ENCODE measurements at regions not wholly inside any gene's neighbourhood (a gene's known extent, or its start where the extent isn't known, plus 50 kb on each side); places are given as distances from the start of the nearest gene placed in this dataset.

DNA sequence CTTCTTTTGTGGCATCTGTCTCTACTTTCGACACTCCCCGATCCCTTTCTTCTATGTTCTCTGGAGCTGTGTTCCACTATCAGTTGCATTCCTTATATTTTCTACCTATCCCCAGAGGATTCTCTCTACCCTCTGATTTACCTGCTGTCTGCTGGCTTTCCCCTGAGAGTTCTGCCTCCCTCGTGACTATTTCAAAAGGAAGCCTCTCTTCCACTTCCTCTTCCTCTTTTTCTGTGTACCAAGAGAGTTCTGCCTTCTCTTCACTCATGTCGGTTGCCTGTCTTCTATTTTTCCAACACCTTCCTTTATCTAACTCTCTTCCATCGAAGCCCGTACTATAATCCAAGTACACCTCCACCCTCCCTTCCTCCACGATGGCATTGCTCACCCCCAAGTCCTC, 631.7 kb downstream of the SMARCA1 start:
- H3K36me3 ChIP-seq (ENCODE audit: low read length): no peaks in the 10 kb centered on the region
- H4K20me1 ChIP-seq (ENCODE audit: low read depth, low read length): no peaks in the 10 kb centered on the region
- H3F3A ChIP-seq (ENCODE audit: insufficient read depth): no peaks in the 10 kb centered on the region
- H3K4me2 ChIP-seq (ENCODE audit: low read depth, low read length, poor library complexity, severe bottlenecking): no peak overlapping the region
- H3K27ac ChIP-seq (ENCODE audit: low read depth, low read length): no peak overlapping the region
- no peak overlapping the region for H3K9ac ChIP-seq (ENCODE audit: low read length)
- no peaks in the 10 kb centered on the region for H3K27me3 ChIP-seq (ENCODE audit: low read length)
- H2AFZ ChIP-seq (ENCODE audit: low read depth, low read length, severe bottlenecking): no peak overlapping the region
- H3K9me2 ChIP-seq (replicated peaks; ENCODE audit: insufficient read depth, low read length): no peaks in the 10 kb centered on the region
- no peaks in the 10 kb centered on the region for H3K79me2 ChIP-seq (ENCODE audit: insufficient read depth, low read length)
- H3K4me3 ChIP-seq (ENCODE audit: insufficient read depth, low read length, poor library complexity, severe bottlenecking): no peak overlapping the region
- no peak for TF ChIP-seq EZH2phosphoT487 (conservative IDR thresholded peaks at IDR 0.05; ENCODE audit: low read length)
- TF ChIP-seq, protein P1, sequence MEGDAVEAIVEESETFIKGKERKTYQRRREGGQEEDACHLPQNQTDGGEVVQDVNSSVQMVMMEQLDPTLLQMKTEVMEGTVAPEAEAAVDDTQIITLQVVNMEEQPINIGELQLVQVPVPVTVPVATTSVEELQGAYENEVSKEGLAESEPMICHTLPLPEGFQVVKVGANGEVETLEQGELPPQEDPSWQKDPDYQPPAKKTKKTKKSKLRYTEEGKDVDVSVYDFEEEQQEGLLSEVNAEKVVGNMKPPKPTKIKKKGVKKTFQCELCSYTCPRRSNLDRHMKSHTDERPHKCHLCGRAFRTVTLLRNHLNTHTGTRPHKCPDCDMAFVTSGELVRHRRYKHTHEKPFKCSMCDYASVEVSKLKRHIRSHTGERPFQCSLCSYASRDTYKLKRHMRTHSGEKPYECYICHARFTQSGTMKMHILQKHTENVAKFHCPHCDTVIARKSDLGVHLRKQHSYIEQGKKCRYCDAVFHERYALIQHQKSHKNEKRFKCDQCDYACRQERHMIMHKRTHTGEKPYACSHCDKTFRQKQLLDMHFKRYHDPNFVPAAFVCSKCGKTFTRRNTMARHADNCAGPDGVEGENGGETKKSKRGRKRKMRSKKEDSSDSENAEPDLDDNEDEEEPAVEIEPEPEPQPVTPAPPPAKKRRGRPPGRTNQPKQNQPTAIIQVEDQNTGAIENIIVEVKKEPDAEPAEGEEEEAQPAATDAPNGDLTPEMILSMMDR (IDR thresholded peaks at IDR 0.05; ENCODE audit: insufficient read depth, low read length, poor library complexity, severe bottlenecking): no peak
- no peaks in the 10 kb centered on the region for H3K9me3 ChIP-seq (ENCODE audit: insufficient read depth, low read length)

DNA sequence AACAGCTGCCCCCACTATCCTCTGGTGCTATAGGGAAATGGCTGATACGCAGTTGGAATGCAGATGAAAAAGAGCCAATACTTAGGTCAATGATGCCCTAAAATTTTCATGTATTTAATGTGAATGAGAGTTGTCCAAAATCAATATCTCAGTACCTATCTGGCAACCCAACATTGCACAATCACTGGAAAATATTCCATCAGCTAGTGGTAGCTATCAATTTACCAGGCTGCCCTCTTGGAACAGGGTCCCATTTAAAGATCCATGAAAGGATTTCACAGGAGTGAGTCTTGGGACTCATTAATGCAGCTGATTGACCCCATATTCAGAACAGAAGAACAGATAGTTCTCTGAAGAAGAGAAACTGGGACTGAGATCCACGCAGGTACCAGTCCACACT, 638.9 kb downstream of the SMARCA1 start:
- H3K4me3 ChIP-seq (ENCODE audit: insufficient read depth, low read length, poor library complexity, severe bottlenecking): no peak overlapping the region
- no peaks in the 10 kb centered on the region for H4K20me1 ChIP-seq (ENCODE audit: low read depth, low read length)
- H3K9me2 ChIP-seq (replicated peaks; ENCODE audit: insufficient read depth, low read length): no peaks in the 10 kb centered on the region
- TF ChIP-seq, protein P1 (IDR thresholded peaks at IDR 0.05; ENCODE audit: insufficient read depth, low read length, poor library complexity, severe bottlenecking): no peak
- TF ChIP-seq EZH2phosphoT487 (conservative IDR thresholded peaks at IDR 0.05; ENCODE audit: low read length): no peak
- no peak overlapping the region for H3K27ac ChIP-seq (ENCODE audit: low read depth, low read length)
- H3K4me2 ChIP-seq (ENCODE audit: low read depth, low read length, poor library complexity, severe bottlenecking): no peak overlapping the region
- no peaks in the 10 kb centered on the region for H3K36me3 ChIP-seq (ENCODE audit: low read length)
- H3K79me2 ChIP-seq (ENCODE audit: insufficient read depth, low read length): no peaks in the 10 kb centered on the region
- no peaks in the 10 kb centered on the region for H3K9me3 ChIP-seq (ENCODE audit: insufficient read depth, low read length)
- H2AFZ ChIP-seq (ENCODE audit: low read depth, low read length, severe bottlenecking): no peak overlapping the region
- no peak overlapping the region for H3K9ac ChIP-seq (ENCODE audit: low read length)
- no peaks in the 10 kb centered on the region for H3K27me3 ChIP-seq (ENCODE audit: low read length)
- no peaks in the 10 kb centered on the region for H3F3A ChIP-seq (ENCODE audit: insufficient read depth)

DNA sequence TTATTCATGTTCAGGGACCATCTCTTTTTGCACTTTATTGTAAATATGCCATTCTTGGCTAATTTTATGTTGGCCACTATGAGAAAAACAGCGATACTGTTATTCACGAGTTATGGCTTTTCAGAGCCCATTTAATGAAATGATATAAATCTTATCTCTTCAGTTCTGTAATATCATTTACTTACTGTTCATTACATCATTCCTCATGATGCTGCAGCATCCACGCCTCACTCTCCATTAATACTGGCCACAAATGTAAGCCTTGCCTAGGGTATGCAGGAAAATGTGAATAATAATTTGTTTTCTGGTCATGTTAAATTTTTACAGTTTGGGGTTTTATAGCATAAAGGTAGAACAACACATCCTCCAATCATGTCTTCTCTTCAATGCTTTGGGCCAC, 639.6 kb downstream of the SMARCA1 start:
- H3K27ac ChIP-seq (ENCODE audit: low read depth, low read length): no peak overlapping the region
- H3K9me3 ChIP-seq (ENCODE audit: insufficient read depth, low read length): no peaks in the 10 kb centered on the region
- H3K9me2 ChIP-seq (replicated peaks; ENCODE audit: insufficient read depth, low read length): no peaks in the 10 kb centered on the region
- H3K4me2 ChIP-seq (ENCODE audit: low read depth, low read length, poor library complexity, severe bottlenecking): no peak overlapping the region
- no peak overlapping the region for H3K4me3 ChIP-seq (ENCODE audit: insufficient read depth, low read length, poor library complexity, severe bottlenecking)
- no peaks in the 10 kb centered on the region for H3F3A ChIP-seq (ENCODE audit: insufficient read depth)
- H4K20me1 ChIP-seq (ENCODE audit: low read depth, low read length): no peaks in the 10 kb centered on the region
- no peak overlapping the region for H2AFZ ChIP-seq (ENCODE audit: low read depth, low read length, severe bottlenecking)
- TF ChIP-seq EZH2phosphoT487 (conservative IDR thresholded peaks at IDR 0.05; ENCODE audit: low read length): no peak
- TF ChIP-seq, protein P1 (IDR thresholded peaks at IDR 0.05; ENCODE audit: insufficient read depth, low read length, poor library complexity, severe bottlenecking): no peak
- no peaks in the 10 kb centered on the region for H3K36me3 ChIP-seq (ENCODE audit: low read length)
- H3K79me2 ChIP-seq (ENCODE audit: insufficient read depth, low read length): no peaks in the 10 kb centered on the region
- no peaks in the 10 kb centered on the region for H3K27me3 ChIP-seq (ENCODE audit: low read length)
- no peak overlapping the region for H3K9ac ChIP-seq (ENCODE audit: low read length)

All from SU-DHL-6 (cell line).